Kidney capillary endothelial cell (primary cell): ENCODE measurements at regions not wholly inside any gene's neighbourhood (a gene's known extent, or its start where the extent isn't known, plus 50 kb on each side); places are given as distances from the start of the nearest gene placed in this dataset.

Experiments used
- DNase-seq: peaks from one replicate; pipeline ENCODE4 v3.0.0-alpha.2; 2018; ENCODE audit warnings: low spot score

DNA sequence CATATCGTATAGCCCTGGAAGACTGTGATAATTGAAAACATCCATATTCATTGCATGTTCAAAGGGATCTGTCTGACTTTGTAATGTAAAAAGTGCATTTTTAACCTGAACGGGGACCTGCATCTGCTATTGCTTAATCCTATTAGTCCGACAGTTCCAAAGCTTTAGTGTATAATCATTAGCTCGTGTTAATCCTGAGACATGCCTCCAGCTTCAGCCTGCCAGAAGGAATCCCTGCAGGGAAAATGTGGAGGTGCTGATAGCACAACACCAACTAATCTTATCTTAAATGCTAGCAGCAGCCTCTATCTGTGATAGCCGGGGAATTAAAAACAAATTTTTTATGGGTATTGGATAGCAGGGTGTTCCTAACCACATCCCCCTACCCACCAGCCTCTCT is 495.2 kb downstream of the TLE4 start:
- DNase-seq, result no peak

DNA sequence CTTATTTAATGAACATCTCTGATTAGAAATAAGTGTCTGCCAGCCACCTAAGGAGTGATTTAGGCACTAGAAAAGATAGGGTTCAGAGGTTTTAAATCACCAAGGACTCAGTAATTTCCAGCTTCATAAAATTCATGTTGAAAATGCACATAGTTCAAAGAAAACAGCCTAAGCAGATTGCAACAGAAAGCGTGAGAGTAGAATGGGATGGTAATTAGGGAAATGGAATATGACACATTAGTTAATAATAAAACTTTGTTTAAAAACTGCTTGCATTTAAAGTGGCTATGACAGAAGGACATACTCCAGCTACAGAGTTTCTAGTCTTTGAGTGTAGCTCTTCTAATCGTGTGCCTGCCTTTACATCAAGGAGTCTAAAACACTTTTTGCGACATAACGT is 490.8 kb downstream of the TLE4 start:
- no peak for DNase-seq

DNA sequence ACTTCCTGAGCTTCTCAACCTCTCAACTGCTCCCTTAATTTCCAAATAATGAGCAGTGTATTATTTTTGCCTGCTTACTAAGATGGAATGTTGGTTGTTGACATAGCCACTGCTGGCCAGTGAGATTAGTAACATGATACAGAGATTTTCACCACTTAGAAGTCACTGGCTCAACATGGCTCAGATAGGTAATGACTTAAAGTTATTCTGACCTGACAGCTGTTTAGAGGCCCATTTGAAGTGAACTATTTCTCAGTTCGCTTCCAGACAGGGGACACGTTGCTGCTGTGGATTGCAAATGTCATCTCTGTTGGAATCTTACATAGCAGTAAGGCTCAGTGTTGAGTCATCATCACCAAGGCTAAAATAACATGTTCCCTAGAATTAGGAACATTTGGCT is 490.2 kb downstream of the TLE4 start:
- DNase-seq, result no peak

DNA sequence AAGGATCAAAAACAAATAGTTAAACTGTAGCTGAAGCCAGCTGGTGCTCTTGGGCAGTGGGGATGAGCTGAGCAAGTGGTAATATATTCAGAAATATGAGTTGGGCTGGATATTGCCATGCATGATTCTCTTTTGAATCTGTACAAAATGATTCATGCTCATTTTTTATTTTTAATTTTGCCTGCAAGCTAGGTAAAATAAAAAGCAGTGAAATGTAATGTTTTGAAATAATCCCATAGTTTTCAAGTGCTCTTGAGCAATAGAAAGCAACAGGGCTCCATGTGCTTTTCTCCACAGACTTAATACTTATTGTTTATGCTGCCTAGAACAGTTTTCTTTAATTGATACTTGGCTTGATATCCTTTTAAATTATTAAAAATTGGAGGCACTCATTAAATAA is 489.3 kb downstream of the TLE4 start:
- no peak for DNase-seq

DNA sequence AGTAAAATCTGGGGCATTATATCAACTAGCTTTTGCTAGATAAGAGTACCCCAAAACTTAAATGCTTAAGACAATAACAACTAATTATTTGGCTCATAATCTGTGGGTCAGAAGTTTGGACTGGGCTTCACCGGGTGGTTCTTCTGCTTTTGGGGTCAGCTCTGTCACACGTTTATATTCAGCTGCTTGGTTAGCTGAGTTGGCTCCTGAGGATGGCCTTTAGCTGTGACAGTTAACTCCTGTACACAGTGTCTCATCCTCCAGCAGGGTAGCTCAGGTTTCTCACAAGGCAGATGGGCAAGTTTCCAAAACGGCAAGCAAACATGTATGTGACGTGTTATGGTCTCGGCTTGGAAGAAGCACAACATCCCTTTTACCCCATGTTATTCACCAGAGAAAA is 488.2 kb downstream of the TLE4 start:
- DNase-seq, result no peak

DNA sequence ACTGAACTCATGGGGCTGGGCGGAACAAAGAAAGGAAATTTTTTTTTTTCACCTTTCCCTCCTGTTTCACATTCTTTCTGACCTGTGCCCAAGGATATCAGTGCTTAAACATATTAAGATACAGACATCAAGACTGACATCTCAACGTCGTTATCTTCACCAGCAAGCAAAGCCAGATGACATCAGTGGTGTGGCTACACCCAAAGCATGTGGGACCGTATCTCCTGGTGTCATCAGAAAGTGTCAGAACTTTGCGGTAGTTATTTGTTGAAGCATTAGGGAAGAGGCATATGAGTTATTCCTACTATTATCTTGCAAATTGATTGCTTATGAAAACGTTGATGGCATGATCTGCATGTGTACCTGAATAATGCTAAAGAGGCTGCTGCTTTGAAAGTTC is 487.4 kb downstream of the TLE4 start:
- DNase-seq, result no peak

DNA sequence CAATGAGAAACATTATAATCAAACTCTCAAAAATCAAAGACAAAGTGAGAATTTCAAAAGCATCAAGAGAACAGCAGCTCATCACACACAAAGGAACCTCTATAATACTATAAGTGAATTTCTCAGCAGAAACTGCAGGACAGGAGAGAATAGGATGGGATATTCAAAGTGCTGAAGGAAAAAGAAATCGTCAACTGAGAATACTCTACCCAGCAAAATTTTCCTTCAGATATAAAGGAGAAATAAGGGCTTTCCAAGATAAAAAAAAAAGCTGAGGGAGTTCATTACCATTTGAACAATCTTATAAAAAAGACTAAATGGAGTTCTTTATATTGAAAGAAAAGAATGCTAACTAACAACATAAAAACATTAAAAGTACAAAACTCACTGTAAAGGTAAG is 481.1 kb downstream of the TLE4 start:
- no peak for DNase-seq

DNA sequence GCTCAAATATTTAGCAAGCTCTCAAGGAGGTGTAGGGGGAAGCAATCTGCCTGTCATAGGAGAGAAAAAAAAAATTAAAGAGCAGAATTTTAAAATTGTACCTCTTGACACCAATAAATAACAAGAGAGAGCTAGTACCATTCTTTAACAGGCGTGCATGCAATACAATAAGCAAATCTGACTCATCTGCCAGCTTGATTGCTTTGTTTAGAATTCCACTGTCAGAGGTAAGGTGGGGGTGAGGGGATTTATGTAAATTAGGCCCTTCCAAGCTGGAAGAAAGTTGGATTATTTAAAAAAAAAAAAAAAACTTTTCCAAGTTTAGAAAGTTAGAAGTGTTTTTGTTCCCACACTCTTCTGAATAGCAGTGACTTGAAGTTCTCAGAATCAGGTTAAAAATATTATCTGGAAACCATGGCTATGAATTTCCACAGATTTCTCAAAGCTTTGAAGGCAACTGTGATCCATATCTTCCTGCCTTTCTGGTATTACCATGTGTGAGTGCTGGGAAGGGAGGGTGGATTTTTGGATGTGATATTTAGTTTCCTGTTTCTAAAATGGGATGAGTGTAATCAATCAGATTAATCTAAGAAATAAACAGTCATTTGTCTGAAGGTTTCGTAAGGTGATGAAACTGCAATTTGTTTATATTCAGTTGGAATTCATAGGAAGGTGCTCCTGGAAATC is 477.5 kb downstream of the TLE4 start:
- no peak for DNase-seq

DNA sequence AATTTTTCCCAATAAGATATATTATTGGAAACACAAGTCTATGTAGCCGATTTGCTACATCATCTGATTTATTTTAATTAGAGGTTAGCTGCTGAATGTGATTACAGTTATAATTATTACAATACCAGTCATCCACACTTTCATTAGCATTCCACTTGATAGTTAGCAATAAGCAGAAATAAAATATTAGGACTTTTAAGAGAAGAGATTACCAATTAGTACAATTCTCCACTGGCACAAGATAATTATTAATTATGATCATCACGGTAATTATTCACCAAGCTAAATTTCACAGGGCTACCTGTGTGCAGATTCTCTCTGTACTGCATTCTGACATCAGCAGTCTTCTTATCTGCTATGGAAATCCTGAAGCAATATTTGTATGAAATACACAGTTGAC is 474.7 kb downstream of the TLE4 start:
- no peak for DNase-seq

DNA sequence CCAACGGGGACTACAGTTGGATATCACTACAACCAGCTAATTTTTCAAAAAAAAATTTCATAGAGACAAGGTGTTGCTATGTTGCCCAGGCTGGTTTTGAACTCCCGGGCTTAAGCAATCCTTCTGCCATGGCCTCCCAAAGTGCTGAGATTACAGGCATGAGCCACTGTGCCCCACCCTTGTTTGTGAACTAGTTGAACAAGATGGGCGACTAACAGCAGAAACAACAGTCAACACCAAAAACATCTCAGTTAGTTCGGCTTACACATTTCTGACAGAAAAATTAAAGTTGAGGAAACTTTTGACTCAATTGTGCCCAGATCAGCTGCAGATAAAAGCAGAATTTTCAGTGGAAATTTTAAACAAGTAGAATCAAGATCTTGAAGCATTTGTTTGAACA is 470.1 kb downstream of the TLE4 start:
- no peak for DNase-seq

DNA sequence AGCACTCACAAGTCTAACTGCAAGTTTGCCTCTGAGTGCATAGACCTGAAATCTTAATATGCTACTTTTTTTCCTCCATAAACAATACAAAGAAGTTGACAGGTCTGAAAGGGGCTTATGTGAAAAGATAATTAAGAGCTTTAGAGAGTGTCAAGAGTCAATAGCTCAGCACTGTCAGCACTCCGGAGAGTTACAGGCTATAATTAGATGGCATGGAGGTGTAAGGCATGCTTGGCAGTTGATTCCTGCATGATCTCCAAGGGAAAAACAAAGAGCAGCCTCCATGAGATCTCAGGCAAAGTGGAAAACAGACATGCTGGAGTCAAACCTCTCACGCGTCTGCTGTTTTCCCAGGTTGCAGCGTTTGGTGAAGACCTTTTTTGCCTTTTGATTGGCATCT is 468.7 kb downstream of the TLE4 start:
- DNase-seq, result no peak

DNA sequence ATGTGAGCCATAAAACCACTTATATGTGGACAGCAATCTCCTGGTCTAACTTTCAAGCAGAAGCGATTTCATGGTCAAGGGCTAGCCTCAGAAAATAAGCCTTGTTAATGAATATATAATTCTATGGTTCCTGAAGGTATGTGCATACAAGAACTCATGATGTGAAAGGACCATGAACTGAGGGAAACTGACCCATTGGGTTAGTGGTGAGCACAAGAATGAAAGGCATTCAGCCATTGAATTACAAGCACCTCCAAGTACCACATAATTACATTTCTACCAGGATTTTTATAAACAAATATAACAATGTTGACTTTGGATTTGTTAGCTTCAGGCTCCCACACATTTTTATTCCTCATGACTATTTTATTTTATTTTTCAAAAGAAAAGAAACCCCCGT is 459.0 kb downstream of the TLE4 start:
- DNase-seq, result no peak

DNA sequence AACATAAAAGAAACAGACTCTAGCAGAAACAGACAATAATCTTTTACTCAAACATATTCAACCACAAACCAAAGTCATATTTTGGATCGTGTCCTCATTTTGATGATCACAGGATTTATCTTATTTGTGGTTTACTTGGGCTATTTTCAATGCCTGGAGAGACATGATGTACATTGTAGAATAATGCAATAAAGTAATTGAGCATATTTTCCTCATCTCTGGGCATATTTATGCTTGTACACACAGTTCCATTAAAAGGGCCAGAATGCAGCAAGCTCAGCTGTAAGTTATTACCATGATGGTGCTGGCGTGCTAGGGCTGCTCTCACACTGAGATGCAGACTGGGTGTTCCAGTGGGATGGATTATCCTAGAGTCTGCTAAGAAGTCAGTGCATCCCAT is 456.7 kb downstream of the TLE4 start:
- DNase-seq, result no peak

DNA sequence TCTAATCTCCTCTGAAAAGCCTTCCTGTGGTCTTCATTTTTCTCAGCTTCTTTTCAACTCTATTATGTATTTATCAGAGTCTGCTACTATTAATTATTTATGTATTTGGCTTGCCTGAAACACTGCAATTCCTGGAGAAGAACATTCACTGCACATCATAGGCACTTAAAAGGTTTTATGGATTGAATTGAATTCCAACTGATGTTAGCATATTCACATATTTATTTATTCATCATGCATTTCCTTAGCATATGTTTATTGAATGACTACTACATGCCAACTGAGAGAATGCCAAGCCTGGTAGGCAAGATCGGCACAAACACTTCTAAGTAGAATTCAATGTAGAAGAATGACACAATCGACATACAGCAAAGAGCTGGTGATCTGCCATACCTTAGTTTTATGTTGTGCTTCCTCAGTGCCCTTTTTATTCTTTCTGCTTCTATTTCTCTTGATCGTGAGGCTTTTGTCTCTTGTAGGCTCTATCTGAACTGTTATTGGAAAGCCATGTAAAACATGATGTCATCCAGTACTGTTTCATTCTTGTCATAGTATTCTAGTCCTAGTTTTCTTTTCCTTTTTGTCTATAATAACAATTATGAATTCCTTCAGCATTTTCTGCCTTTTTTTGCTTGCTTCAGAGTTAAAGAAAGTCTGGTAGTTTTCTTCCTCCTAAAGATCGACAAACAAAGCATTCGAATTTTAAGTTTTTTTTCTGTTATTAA is 454.2 kb downstream of the TLE4 start:
- DNase-seq, result no peak

DNA sequence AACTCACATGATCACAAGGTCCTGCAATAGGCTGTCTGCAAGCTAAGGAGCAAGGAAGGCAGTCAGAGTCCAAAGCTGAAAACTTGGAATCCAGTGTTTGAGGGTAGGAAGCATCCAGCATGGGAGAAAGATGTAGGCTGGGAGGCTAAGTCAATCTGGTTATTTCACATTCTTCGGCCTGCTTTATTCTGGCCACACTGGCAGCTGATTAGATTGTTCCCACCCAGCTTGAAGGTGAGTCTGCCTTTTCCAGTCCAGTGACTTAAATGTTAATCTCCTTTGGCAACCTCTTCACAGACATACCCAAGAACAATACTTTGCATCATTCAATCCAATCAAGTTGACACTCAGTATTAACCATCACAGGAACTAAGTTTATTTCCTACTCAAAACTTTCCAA is 453.4 kb downstream of the TLE4 start:
- DNase-seq, result no peak

DNA sequence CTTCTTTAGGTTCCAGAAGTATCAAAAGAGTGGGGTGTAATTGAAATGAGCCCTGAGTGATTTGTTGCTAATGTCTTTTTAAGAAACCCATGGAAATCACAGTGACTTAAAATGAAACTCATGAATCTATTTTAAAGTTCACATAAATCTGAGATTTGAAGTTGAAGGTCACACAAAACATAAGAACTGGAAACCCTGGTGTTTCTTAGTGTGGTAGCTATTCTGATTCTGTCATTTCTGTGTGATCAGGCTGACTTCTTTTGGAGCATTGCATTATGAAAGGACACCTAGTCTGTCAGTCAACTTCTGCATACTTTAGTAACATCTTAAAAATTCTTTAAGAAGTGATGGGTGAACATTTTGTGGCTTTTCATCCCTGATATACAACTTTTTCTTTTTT is 448.8 kb downstream of the TLE4 start:
- no peak for DNase-seq

DNA sequence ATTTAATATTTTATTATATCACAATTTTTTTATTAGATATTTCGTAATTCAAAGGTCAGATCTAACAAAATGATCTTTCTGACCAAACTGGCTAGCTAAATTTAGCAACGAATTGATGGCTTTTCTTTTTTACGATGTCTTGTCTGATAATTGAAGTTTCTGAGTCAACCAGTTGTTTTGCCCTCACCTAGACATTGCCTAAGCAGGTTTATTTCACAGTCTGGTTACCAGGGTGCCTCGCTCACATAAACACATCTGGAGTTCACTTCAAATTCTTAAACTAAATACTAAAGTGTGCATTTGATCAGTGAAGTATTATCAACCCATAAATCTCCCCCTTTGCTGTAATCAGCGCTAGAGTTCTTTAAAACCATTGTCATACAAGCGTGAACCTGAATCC is 448.3 kb downstream of the TLE4 start:
- no peak for DNase-seq

DNA sequence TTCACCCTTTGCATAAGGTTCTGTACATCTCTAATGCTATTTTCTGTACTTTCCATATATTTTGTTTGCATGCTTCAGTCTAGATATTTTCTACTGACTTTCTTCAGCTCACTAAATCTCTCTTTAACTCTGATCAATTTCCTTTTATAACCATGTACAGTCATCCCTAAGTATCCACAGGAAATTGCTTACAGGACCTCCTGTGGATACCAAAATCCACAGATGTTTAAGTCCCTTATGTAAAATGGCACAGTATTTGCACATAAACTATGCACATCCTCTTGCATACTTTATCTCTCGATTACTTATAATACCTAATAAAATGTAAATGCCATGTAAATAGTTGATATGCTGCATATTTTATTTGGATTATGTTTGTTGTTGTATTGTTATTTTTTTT is 442.1 kb downstream of the TLE4 start:
- no peak for DNase-seq

DNA sequence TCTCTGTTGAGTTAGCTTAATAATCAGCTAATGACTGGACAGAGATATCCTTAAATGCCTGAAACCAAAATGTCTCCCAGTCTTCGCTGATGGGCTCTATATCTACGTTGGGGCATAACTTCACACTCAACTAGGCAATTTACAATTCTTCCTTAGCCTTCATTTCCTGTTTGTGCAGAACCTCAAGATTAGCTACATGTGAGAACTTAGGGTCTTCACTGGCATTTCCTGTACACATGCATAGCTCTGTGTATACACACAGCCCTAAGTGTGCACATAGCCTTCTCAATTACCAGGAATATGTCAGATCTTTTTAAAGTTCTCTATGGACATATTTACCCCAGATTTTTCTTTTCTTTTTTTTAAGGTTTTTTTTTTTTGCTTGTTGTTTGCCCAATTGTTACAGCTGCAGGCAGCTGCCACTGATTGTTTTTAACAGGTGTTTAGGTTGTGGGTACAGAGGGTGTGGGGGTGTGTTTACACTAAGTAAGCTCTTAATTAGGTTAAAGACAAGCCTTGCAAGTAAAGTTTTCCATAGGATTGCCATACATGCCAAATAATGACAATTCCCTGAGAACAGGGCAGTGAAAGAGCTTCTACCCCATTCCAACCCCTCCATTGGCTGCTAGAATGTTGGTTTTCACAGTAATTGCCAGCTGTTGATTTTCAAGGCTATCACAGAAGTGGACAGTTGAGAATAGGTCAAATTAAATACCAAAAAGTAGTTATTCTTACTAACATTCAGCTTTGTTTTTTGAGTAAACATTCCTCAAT is 441.0 kb downstream of the TLE4 start:
- DNase-seq, result no peak

DNA sequence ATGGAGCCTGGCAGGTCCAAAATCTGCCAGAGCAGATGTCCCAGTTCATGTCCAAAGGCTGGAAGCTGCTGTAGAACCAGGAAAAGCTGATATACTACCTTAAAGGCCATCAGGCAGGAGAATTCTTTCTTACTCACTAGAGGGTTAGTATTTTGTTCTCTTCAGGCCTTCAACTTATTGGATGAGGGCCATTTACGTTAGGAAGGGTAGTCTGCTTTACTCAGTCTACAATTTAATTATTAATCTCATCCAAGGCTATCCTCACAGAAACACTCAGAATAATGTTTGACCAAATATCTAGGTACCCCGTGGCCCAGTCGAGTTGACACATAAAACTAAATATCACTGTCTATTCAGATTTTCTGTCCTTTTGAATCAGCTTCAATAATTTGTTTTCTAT is 437.4 kb downstream of the TLE4 start:
- no peak for DNase-seq

DNA sequence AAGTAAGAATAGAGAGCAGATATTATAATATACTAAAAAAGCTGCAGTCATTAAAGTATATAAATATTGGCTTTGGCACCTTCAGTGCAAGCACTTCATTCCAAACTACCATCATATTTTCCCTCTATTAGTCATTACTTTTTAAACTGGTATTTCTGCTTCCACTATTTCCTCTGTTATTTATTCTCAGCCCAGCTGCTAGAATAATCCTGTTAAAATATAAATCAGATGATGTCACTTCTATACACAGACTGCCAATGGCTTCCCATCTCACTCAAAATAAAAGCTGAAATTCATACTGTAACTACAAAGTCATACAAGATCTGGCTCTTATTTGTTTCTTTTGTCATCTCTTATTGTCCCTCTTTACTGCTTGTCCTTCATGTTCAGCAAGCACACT is 432.9 kb downstream of the TLE4 start:
- DNase-seq, result no peak

DNA sequence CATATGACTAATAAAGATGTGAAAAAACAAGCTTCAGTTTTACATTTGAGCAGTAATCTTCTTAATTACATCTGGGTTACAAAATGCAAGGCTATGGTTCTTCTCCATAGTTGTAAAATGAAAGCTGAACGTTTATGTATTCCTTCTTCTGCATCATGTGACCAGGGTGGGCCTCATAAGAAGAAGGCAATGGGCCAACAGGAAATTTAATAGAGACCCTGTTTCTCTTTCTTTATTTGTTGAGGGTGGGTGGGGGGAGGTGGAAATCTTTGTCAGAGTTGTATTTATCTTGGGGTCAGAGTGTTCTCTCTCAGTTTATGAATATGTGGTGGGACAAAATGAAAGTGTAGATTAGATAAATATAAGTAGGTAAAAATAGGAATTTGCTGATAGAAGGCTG is 418.8 kb downstream of the TLE4 start:
- DNase-seq, result no peak

DNA sequence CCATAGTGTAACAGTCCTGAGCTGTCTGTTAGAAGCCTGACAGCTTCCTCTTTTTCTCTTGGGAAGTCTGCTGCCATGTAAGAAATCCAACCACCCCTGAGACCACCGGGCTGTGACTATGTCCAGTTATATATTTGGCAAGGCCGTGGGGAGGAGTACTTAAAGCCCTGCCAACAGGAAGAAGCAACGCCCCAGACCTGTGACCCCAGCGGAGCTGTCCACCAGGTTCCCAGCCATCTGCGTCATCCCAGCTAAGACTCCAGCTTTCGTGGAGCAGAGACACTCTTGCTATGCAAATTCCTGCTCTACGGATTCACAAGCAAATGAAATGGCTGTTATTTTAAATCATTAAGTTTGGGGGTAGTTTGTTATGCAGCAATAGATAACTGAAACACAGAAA is 417.3 kb downstream of the TLE4 start:
- DNase-seq, result no peak
